ENCODE measurements at regions not wholly inside any gene's neighbourhood (a gene's known extent, or its start where the extent isn't known, plus 50 kb on each side); places are given as distances from the start of the nearest gene placed in this dataset.

- H3K27me3 Mint-ChIP-seq (ENCODE audit: low read depth), result peaks cover 1% of the 10 kb centered on the region
- H2BK20ac ChIP-seq (ENCODE audit: low read depth, low read length, poor library complexity, severe bottlenecking), result no peak overlapping the region
- H2AK5ac ChIP-seq (ENCODE audit: insufficient read length, low read length), result no peak overlapping the region
- H2AFZ ChIP-seq (ENCODE audit: low read length), result no peak overlapping the region
- H3K9me3 Mint-ChIP-seq, result no peaks in the 10 kb centered on the region
- H3K27ac Mint-ChIP-seq, result no peak overlapping the region
- no peaks in the 10 kb centered on the region for H3K4me1 ChIP-seq (ENCODE audit: insufficient read depth, low read length)
- peaks cover 14 to 21% of the 10 kb centered on the region in 2 experiments for H3K4me1 Mint-ChIP-seq
- H3K27me3 ChIP-seq (ENCODE audit: insufficient read depth, low read length), result no peaks in the 10 kb centered on the region
- H2BK15ac ChIP-seq (ENCODE audit: low read depth, low read length), result no peak overlapping the region
- no peak overlapping the region for H3K9ac ChIP-seq (ENCODE audit: extremely low read depth, insufficient read length, low read length)
- no peak overlapping the region for H3K56ac ChIP-seq (ENCODE audit: insufficient read length, low read depth, low read length)
- H3K79me2 ChIP-seq (ENCODE audit: insufficient read depth, low read length), result no peaks in the 10 kb centered on the region
- TF ChIP-seq, protein P1, sequence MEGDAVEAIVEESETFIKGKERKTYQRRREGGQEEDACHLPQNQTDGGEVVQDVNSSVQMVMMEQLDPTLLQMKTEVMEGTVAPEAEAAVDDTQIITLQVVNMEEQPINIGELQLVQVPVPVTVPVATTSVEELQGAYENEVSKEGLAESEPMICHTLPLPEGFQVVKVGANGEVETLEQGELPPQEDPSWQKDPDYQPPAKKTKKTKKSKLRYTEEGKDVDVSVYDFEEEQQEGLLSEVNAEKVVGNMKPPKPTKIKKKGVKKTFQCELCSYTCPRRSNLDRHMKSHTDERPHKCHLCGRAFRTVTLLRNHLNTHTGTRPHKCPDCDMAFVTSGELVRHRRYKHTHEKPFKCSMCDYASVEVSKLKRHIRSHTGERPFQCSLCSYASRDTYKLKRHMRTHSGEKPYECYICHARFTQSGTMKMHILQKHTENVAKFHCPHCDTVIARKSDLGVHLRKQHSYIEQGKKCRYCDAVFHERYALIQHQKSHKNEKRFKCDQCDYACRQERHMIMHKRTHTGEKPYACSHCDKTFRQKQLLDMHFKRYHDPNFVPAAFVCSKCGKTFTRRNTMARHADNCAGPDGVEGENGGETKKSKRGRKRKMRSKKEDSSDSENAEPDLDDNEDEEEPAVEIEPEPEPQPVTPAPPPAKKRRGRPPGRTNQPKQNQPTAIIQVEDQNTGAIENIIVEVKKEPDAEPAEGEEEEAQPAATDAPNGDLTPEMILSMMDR (conservative IDR thresholded peaks at IDR 0.05), result no peak
- H3K27ac ChIP-seq (ENCODE audit: insufficient read length, low read depth, low read length), result no peak overlapping the region
- no peak overlapping the region for H2BK120ac ChIP-seq (ENCODE audit: low read depth, low read length, poor library complexity, severe bottlenecking)
- no peak overlapping the region for H4K5ac ChIP-seq (ENCODE audit: insufficient read length, low read depth, low read length)
- no peak overlapping the region for H3K18ac ChIP-seq (ENCODE audit: insufficient read length, low read depth, low read length)
- no peaks in the 10 kb centered on the region for H3K23me2 ChIP-seq (ENCODE audit: insufficient read length, low read depth, low read length, poor library complexity, severe bottlenecking)
- no peak overlapping the region for H3K14ac ChIP-seq (ENCODE audit: insufficient read depth, low read length)
- H4K91ac ChIP-seq (ENCODE audit: insufficient read length, low read depth, low read length), result no peak overlapping the region
- H3K23ac ChIP-seq (ENCODE audit: insufficient read length, low read depth, low read length), result no peak overlapping the region
- H3K9me3 ChIP-seq (ENCODE audit: control insufficient read depth, low read depth, low read length), result no peaks in the 10 kb centered on the region
- no peaks in the 10 kb centered on the region for H3K36me3 Mint-ChIP-seq (ENCODE audit: insufficient read depth in 1 of 3, low read depth in 3 of 3)
- no peak overlapping the region for H3K4me3 Mint-ChIP-seq
- no peak overlapping the region for H2BK12ac ChIP-seq (ENCODE audit: insufficient read length, low read depth, low read length)
- no peak overlapping the region for H4K8ac ChIP-seq (replicated peaks; ENCODE audit: insufficient read length, low read depth, low read length)
- H3T11ph ChIP-seq (ENCODE audit: low read length), result no peak overlapping the region
- H2BK5ac ChIP-seq (ENCODE audit: insufficient read length, low read length), result no peak overlapping the region
- H4K20me1 ChIP-seq (ENCODE audit: control insufficient read depth, insufficient read depth, insufficient read length), result no peaks in the 10 kb centered on the region
- no CpG with 5 or more reads among the region's 3 CpGs for WGBS (ENCODE audit: extremely low coverage, insufficient read length, low lambda C conversion rate)
- no peak overlapping the region for H3K4ac ChIP-seq (ENCODE audit: low read depth, low read length)
- DNase-seq, result no peak
- H3K4me2 ChIP-seq (ENCODE audit: insufficient read depth, insufficient read length, low read length), result no peak overlapping the region
- no peaks in the 10 kb centered on the region for H3K79me1 ChIP-seq (ENCODE audit: insufficient read depth, low read depth, low read length, poor library complexity, severe bottlenecking)
Measured at GRCh38 chr17:27981978-27982377, 60.5 kb upstream of the NLK start.

Measured in H9 (cell line).